MG63 (cell line): ENCODE measurements at regions not wholly inside any gene's neighbourhood (a gene's known extent, or its start where the extent isn't known, plus 50 kb on each side); places are given as distances from the start of the nearest gene placed in this dataset.

Experiments
- DNase-seq: peaks from one replicate; pipeline ENCODE4 v3.0.0-alpha.2; 2020
- H3K27me3 ChIP-seq: fragments of 250-450 bp; sonication (Bioruptor Pico); 2 replicates; pipeline ENCODE4 v1.5.1; 2020; ENCODE audit warnings: mild to moderate bottlenecking, moderate library complexity
- H3K36me3 ChIP-seq: fragments of 250-450 bp; sonication (Bioruptor Pico); 2 replicates; pipeline ENCODE4 v1.5.1; 2020; ENCODE audit warnings: mild to moderate bottlenecking, moderate library complexity
- H3K4me3 ChIP-seq: fragments of 250-450 bp; sonication (Bioruptor Pico); 2 replicates; pipeline ENCODE4 v1.5.1; 2020; ENCODE audit warnings: mild to moderate bottlenecking, moderate library complexity
- H3K9me3 ChIP-seq: fragments of 250-450 bp; sonication (Bioruptor Pico); 2 replicates; pipeline ENCODE4 v1.5.1; 2020; ENCODE audit warnings: mild to moderate bottlenecking, moderate library complexity

DNA sequence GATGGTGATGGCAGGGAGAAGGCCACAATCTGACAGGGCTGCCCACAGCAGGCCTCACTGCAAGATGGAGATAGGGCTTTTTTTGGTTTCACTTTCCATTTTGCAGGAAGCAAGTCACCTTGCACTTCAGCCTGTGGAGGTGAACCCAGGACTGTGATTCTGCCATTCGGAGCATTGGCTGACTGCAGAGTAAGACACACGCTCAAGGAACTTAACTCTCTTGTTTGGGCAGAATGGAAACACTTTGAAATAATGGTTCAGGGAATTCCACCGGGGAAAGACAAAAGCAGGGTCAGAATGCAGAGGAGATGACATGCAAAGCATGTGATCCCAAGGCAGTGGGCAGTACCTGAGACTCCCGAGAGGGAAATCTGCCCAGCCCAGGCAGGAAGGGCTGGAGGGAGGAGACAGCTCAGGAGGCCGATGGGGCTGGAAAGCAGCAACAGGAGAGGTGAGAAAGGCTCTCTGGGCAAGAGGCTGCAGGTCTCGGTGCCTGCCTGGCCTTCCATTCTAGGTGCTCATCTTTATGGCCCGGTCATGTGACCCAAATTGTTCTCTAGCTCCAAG is 58.7 kb upstream of the PRMT8 start:
- Histone ChIP-seq H3K4me3 (no peak overlapping the region), H3K27me3 (no peaks in the 10 kb centered on the region), H3K9me3 (no peaks in the 10 kb centered on the region), H3K36me3 (no peaks in the 10 kb centered on the region)
- no peak for DNase-seq

DNA sequence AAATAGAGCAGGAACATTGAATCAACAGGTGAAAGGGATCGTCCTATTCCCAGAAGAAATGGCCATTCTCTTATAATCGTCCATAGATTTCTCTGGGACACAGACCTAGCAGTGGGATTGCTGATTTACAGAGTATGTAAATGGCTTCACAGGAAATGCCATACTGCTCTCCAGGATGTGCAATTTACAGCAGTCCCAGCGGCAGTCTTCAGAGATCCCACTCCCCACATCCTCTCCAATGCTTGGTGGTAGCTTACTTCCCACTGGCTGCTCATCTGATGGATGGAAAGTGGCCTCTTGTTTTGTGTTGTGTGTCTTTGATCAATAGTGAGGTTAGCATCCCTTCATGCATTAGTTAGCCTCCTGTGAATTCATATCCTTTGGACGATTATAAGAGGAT is 58.1 kb upstream of the PRMT8 start:
- no peaks in the 10 kb centered on the region for H3K9me3 ChIP-seq
- H3K27me3 ChIP-seq: no peaks in the 10 kb centered on the region
- no peaks in the 10 kb centered on the region for H3K36me3 ChIP-seq

DNA sequence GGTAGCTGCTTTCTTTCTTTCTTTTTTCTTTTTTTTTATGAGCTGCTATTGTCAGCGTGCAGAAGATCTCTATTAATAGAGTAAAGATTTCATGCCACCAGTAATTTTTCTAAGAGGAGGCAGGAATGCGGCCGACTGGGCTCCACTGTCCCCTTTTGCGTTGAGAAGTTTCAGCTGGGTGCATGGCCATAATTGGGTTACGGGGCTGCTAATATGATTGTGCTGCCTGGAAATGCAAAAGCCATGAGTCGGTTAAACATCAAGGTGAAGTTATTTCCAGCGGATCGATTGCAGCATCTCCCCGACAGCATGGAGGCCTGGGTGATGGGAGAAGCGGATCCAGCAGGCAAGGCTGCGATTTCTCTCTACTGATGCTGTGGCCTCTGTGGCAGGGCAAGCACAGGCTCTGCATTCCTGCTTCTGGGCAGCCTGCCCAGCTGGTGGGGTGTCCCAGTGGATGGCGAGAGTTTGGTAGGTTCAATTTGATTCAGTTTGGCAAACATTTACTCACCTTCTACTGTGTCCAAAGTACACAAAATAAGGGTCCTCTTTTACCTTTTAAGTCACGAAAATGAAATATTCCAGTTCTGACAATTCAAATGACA is 54.4 kb upstream of the PRMT8 start:
- Histone ChIP-seq H3K4me3 (no peak overlapping the region), H3K36me3 (no peaks in the 10 kb centered on the region), H3K9me3 (no peaks in the 10 kb centered on the region), H3K27me3 (no peaks in the 10 kb centered on the region)
- DNase-seq: no peak

More for the DNA sequence above, 58.1 kb upstream of the PRMT8 start:
- DNase-seq: no peak
- H3K4me3 ChIP-seq: no peak overlapping the region

DNA sequence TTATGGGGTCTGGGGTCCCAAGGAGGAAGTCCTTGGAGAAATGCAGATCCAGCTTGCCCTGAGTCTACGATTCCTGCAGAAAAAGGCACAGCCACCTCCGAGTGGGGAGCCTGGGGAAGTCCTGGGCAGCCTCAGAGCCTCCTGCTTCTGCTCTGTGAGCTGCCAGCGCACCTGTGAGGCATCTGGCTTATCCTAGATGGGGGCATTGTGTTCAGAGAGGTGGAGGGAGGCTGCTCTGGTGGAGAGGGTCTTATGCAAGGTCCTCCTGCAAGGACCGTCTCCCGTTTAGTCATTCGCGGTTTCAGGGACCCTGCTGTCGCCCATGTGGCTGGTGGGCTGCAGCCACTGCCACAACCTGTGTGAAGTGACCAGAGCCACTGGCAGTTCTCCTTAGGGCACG is 53.0 kb upstream of the PRMT8 start:
- Histone ChIP-seq H3K9me3 (no peaks in the 10 kb centered on the region), H3K27me3 (no peaks in the 10 kb centered on the region), H3K4me3 (no peak overlapping the region), H3K36me3 (no peaks in the 10 kb centered on the region)
- no peak for DNase-seq

DNA sequence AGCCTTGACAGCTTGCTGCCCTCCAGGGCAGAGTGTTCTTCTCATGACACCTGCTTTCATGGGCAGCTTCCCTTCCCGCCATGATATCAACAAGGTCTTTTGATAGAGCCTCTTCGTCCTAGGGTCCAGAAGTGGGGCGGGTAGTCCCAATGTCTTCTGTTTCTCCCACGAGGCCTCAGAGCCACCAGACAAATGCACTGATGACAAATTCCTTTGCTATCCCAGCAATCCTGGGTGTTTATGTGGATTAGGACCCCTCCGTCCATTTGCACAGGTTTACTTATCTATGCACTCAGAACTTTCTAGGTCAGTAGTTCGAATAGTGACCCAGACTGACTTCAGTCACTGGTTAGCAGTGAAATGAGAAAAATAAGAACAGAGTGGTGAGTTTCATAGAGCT is 52.6 kb upstream of the PRMT8 start:
- no peaks in the 10 kb centered on the region for H3K36me3 ChIP-seq
- no peak for DNase-seq
- no peak overlapping the region for H3K4me3 ChIP-seq
- no peaks in the 10 kb centered on the region for H3K27me3 ChIP-seq
- H3K9me3 ChIP-seq: no peaks in the 10 kb centered on the region
